HG03342 (cell line): ENCODE measurements at regions not wholly inside any gene's neighbourhood (a gene's known extent, or its start where the extent isn't known, plus 50 kb on each side); places are given as distances from the start of the nearest gene placed in this dataset.

Experiments used
- ATAC-seq: cut with Tn5 transposase; IDR thresholded peaks from one replicate; pipeline ENCODE4 v1.9.1; 2021; ENCODE audit warnings: mild to moderate bottlenecking, moderate library complexity; ENCODE audit not compliant: unreplicated experiment

DNA sequence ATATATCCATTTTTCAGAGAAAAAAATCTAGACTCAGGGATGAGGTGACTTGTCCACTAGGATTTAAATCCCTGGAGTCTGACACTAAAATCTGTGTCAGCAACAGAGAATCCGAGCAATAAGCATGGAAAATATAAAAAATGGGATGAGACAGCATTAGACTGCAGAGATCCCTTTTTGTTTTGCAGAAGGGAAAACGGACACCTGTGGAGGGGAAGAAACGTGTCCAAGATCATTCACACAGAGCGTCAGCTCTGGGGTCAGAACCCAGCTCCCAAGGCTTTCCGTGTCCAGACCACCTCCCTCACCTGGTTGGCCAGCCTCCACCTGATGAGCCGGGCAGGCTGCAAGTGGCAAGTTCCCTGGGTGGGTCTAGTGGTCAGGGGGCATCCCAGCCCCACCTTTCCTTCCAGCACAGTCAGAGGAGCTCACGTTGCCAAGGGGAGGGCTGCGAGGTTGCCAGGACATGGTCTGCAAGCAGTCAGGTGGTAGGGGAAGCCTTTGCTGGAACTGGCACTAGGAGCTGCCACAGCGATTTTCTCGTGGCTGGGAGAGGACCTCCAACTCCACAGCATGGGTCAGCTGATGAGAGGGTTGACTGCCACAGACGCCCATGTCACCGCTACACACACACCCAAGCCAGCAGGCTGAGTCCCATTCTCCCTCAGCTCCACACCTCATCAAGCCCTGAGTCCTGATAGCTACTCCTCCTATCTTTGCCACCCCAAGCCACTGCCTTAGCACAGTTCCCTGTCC lies 65.9 kb upstream of the CPLX2 start:
- no peak for ATAC-seq

DNA sequence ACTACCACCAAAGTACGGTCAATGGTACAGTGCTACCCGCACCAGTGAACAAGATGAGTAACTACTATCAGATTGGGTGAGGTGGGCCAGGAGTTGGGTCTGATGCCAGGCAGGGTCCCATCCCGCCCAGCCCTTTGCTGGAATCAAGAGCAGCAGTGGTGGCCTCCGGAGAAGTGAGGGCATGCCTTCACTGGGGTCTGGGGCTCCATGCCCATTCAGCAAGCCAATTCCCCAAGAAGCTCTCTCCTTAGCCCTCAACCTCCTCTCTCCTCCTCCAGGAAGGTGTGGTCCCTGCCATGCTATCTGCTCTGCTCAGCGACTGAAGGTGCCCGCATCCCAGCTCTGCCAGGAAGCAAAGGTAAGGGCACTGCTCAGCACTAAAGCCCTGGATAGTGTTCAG lies 62.7 kb upstream of the CPLX2 start:
- ATAC-seq = no peak

DNA sequence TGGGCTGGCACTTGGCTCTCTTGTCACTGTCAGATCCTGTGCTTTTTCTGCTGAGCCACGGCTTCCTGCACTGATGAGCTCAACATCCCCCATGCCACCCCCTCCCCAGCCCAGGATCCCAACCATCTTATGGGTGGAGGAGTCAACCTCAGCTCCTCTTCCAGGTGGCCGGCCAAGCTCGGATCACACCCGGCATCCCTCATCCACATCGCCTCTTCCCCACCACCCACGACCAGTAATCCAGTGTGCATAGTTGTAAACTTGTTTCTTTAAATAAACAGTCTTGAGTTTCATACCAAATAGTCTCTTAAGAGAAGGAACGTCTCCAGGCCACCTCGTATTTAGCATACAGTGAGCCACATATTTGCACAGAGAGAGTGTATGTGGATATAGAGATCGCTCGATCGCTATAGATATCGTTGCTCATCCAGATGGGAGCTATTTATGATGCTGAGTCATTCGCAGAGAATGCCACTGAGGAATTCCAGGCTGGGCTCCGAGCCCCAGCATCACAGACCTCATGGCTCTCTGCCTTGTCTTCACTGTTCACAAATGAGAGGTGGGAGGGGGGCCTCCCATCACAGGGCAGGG lies 61.8 kb upstream of the CPLX2 start:
- no peak for ATAC-seq

DNA sequence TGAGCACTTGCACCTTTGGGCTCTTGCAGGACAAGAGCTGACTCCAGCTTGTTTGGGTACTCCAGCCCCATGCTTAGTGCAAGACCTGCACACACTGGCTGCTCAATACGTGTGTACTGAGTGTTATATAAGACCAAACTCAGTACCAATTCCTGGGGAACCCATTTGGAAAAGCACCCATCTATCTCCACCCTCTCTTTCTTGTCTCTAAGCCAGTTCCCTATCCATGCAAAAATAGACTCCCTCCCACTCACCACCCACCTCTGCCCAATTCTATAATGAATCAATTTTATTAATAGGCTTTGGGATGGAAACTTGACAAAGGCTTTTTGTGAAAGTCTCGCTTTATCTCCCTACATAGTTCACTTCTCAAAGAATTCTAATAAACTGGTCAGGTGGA lies 60.9 kb upstream of the CPLX2 start:
- no peak for ATAC-seq

DNA sequence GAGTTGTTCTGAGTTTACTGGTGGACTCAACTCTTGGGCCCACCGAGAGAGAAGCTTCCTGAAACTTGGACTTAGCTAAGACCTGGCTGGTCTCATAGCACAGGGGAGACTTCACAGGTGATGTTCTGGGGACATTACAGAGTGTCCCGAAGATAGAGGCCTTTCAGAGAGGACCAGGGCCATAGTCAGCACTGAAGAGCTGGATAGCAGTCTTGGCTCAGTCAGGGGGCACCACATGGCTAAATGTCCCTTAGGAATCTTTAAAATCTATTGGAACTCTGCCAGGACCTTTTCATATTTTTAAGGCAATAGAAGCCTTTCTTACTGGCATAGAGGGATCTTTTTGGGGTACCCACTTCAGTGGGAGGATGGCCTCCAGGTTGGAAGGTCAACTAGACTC lies 59.8 kb upstream of the CPLX2 start:
- ATAC-seq = no peak

DNA sequence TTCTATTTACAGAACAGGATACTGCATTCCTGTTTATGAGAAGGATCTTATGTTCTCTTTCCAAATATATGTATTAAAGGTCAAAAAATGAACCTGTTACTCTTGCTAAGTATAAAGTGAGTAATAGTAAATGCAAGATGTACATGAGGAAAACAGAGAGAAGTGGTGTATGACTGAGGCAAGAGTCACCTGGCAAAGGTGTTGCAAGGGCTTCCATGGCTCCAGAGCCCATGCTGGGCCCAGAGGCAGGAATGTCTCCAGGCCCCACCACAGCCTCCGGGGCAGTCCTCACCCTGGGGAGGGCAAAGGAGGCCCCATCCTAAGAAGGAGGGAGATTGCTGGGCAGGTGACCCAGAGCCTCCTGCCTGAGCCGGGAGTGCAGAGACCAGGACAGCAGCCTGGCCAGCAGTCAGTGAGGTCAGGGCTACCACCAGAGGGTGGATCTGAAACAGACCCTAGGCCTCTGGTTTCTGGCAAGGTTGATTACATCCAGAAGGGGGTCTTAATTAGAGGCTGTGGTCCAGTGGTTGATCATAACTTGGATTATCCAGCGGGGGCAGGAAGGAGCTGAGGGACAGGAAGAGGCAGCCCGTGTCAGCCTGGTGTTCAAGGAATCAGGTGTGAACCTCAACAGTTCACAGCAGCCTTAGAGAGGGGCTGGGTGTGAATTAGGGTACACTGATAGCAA lies 57.3 kb upstream of the CPLX2 start:
- no peak for ATAC-seq

DNA sequence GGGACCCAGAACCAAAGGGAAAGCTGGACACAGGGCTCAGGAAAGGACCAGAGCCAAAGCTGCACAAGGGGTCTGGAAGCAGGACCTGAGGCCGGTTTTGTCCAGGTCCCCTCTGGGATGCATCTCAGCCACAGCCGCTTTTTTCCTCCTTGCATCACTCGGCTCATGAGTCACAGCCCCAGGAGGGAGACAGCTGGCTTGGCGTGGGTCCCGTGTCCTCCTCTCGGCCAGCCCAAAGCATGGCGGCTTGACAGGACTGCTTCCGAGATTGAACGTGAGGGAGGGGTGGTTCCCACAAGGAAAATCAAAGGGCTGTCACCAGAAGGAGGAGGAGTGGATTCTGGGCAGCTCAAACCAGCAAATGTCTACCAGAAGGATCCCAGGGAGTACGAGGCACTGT lies 56.7 kb upstream of the CPLX2 start:
- ATAC-seq = no peak

DNA sequence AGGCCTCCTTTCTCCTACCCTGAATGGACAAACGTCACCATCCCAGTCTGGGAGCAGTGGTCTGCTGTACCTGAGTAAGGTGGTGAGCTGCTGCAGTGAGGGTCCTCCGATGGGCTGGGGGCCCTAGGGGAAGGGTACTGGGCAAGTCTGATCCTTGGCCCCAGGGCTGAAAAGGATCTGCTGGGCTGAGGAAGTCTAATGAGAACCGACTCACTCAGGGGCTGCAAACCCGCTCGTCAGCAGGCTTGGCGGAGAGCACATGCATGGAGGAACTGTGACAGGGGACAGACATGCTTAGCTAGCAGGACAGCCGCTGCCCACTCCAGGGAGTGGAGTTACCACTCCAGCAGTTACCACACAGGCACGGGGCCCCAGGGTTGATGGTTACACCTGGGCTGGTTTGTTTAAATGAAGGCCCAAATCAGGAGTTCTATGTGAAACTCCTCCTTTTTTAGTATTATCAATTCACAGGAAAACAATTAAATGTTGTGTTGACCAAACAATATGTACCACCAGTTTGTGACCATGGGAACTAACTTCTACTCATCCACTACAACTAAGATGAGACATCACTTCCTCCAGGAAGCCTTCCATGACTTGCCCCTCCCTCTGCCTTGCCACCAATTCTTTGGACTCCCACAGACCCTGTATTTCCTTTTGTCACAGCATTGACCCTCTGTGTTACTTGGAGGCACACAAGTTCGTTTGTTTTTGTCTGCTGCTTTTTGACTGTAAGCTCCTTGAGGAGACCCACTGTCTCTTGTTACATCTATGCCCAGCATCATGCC lies 56.1 kb upstream of the CPLX2 start:
- ATAC-seq = no peak

DNA sequence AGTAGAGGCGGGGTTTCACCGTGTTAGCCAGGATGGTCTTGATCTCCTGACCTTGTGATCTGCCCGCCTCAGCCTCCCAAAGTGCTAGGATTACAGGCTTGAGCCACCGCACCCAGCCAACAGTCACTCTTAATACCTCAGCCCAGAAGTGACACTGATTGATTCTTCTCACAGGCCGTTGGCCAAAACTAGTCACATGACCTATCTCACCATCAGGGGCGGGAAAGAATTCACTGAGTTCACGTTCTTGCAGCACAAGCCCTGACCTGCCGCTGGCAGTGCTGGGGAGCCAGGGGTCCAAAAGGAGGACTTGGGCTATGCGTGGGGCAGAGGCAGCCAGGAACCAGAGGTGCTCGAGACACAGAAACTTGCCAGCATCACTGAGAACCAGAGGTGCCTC lies 55.0 kb upstream of the CPLX2 start:
- ATAC-seq = no peak

DNA sequence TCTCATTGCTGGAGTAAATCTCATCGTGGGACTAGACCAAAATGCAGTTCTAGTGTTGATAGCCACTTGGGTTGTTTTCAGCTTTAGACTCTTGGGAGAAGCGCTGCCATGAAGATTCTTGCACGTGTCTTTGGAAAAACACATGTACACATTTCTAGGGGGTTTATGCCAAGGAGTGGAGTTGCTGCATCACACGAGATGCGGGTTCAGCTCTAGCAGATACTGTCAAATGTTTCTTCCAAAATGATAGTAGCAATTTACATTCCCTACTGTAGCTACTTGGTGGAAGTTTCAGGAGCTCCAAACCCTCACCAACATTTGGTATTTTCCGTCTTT lies 52.3 kb upstream of the CPLX2 start:
- no peak for ATAC-seq

DNA sequence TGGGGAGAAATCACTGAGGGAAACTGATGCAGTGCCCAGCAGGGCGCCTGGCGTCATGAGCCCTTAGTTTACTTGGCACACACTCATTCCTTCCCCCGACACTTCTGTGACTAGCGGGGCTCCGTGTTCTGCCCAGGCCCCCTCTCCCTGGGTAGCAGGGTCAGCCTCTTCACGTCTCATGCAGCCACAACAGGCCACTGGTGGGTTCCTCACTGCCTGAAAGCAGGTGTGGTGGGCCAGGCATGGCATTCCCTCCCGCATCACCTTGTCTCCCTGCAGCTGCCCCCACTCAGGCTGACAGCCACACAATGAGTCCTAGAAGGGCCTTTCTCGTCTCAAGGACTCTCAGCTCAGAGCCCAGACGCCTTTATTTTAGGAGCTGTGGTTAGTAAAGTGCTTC lies 51.1 kb upstream of the CPLX2 start:
- ATAC-seq = no peak
